Activated CD4-positive, CD25-positive, alpha-beta regulatory T cell (primary cell): ENCODE measurements at regions not wholly inside any gene's neighbourhood (a gene's known extent, or its start where the extent isn't known, plus 50 kb on each side); places are given as distances from the start of the nearest gene placed in this dataset.

Experiments
- DNase-seq, 4 experiments: peaks; one replicate each; lab custom pipeline; 2025; lab: John Stamatoyannopoulos, UW

DNA sequence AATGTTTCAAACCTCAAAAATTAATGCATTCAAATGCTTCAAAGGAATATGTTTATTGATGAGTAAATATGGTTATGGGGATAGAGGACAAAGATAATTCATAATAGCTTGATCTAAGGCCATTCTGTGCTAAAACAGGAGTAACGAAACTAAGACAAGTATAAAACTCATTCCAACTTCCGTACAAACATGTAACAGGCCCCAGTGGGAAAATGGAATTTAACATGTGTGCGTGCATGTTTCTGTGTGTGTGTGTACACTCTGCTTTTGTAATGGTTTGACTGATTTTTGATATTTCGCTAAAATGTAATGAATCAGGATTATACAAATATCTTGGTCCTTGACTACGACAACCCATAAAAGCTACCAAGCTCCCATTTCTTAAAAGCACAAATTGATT, 91.0 kb downstream of the KLF12 start:
- DNase-seq, result no peak

DNA sequence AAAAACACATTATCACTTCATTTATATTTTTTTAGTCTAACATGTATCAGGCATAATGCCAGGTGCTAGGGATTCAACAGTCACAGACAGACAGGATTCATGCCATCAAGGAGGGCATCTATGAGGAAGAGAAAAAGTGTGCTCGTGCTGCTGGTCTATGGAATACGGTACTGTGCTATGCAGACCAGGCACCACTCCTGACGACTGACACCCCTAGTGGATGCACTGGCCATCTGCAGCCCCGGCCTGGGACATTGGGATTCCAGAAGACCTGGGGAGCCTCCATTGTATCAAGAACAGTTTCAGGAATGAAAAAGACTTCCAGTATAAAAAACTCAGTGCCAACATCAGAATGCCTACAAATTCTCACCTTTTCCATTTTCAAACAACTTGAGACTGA, 94.0 kb downstream of the KLF12 start:
- DNase-seq, result peak in 2 of 4 experiments; percentile 2

DNA sequence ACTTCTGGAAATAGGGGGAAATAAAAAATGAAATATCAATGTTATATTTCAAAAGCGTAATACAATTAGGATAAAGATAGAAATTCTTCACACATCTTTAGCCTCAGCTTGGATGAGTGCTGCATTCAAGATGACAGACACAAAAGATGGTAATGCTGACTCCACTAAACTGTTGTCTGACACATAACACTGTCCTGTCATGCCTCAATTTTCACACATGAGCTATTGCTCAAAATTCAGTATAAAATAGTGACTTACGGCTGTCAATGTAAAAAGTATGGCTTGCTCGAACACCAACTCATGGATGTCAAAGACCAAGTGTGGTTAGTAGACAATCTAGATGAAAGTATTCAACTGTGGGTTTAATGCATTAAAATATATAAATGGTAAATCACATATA, 94.5 kb downstream of the KLF12 start:
- DNase-seq, result no peak

DNA sequence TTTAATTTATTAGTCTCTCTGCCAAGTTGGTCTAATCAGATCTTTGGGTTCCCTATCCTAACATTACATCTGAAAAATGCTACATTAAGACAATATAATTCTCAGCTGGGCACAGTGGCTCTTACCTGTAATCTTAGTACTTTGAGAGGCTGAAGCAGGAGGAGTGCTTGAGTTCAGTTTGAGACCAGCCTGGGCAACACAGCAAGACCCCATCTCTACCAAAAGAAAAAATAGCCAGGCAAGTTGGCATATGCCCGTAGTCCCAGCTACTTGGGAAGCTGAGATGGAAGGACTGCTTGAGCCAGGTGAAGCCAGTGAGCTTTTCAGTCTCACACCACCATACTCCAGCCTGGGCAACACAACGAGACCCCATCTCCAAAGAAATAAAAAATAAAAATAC, 95.0 kb downstream of the KLF12 start:
- no peak for DNase-seq

DNA sequence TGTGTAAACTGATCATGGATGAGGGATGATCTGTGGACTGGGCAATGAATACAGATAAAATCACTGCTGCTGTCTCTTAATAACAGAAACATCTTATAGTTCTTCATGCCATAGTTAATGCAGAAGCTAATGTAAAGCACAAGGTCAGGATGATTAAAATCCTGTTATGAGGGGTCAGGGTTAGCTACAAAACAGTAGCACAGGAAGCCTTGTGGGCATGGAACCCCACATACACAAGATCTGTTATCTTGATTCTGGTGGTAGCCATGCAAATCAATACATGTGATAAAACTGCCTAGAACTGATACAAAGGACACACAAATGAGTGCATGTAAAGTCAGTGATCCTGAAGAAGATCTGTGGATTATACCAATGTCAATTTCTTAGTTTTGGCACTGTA, 96.4 kb downstream of the KLF12 start:
- DNase-seq, result no peak

DNA sequence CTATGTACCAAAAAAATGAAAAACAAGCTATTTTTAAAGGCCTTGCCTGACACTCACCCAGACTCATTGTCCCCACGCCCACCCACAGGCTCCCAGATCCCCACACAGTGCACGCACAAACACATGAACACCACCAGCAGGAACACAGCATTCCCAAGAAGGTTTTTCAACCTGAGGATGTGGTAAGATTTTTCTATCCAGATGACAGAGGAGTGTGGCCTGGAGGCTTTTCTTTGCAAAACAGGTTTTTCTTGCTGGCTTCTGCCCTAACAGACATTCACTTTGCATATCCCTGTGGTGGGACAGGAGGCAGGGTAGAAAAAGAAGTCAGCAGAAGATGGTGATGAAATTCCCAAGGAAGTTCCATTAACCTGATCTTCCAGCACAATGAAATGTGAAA, 97.8 kb downstream of the KLF12 start:
- no peak for DNase-seq

DNA sequence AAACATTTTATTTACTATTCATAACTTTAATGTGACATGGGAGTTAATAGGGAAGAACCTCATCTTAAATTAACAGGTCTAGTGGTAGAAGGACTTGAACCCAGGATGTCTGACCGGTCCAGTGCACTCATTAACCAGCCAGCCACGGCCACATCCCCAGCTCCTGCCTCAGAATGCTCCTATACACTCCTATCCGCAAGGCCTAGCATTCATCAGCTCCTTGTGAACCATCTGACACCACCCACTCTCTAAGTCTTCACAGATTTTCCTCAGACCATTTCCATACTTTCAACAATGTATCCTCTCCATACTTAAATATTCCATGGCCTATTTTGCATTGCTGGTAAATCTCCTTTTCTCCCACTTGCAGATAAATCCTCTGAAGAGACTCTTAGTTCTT, 98.3 kb downstream of the KLF12 start:
- DNase-seq, result no peak

DNA sequence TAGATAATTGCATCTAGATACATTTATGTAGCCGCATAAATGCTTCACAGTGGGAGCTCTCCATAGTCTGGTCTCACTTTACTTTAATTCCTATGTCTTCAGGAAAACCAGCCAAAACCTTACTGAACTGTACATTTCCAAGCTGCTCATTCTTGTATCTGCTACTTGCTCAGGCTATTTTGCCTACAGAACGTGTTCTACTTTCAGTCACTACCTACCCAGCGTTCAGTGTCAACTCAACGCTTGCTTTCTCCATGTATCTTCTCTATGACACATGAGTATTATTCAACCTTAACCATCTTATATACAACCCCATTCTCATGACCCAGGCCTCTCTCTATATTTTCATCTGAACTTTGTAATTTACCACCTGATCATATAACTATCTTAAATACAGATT, 101.9 kb downstream of the KLF12 start:
- DNase-seq, result no peak

DNA sequence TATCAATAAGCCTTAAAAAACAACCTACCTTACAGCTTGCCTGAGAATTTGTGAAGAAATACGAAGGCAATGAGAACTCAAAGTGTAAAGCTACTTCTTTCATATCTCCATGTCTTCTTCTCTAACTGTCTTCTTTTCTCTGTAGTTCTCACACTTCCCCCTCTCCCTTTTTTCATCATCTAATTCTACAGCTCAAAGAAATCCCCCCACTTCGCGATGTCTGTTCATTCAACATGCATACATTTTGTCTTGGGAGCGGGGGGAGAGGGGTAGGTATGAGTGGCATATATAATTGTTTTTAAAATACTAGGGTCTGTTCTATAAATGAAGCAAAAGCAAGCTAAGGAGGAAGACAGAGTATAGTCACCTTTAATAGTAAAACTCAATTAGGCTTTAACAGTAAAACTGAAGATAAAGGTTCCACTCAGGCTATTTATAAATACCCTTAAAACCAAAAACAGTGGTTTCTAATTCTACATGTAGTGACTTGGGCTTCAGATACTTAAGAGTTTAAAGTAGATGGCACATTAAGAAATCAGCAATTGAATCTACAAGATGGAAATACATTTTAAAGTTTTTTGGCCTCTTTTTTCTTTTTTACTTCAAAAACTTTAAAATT, 106.9 kb downstream of the KLF12 start:
- no peak for DNase-seq

DNA sequence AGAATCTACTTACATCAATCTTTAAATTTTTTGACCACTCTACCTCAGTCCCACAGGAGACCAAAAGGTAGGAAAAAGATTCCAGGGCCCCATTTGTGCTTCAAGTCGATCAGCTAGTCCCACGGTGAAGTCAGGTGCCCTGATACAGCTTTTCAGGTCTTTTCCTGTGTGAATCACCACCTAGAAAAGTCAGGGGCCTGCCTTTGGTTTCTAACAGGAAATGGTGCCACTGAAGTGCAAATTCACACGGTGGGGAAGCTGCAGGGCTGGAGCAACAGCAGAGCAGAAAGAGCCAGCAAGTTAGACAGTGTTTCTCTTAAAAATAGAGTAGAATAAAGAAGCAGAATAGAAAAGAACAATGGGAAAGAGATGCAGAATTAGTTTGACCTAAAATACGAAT, 107.5 kb downstream of the KLF12 start:
- DNase-seq, result peak; percentile 17 to 46 (median 34)

DNA sequence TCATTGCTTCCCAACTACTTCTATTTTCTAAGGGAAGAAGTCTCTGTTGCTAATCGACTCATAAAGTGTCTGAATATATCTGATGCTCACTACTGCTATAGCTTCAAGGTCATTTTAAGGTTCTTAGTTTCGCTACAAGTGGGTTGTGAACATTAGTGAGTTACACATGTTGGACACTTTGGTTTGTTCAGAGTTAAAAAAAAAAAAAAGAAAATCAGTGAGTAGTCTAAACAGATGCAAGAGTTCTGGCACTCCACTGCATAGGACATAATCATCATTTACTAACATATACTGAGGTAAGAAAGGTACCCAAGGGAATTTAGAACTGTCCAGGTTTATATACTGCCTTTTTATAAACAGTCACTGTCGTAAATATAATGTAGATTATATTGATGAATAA, 108.8 kb downstream of the KLF12 start:
- DNase-seq, result no peak

DNA sequence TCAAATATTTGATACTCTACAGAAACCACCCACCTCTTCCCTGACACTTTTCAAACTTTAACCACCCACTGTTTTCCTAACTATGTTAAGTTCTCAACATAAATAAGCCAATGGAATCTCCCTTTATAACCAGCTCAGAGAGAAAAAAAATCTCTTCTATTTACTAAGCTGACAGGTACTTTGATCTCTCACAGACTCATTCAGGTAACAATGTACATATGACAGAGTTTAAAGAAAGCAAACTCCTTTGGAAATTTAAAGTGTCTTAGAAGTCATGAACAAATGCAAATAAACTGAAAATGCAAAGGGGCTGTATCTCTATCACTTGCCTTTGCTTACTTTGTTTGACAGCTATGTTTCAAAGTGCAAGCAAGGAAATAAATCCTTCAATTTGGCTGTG, 109.3 kb downstream of the KLF12 start:
- no peak for DNase-seq

DNA sequence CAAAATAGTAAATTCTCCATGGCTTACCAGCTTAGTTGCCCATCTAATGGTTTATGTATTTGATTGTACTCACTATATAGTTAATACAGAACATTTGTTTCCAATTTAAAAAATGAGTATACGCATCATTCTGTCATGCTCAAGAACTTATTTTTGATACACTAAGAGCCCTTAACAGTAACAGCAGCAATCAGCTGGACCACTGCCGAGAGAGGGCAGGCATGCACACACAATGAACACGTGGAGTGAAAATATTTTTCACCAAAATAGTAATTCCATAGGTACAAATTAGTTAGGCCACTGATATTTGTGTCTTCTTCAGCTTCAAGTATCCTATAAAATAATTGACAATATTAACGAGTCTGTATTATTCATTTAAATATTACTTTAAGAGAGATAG, 109.9 kb downstream of the KLF12 start:
- no peak for DNase-seq

DNA sequence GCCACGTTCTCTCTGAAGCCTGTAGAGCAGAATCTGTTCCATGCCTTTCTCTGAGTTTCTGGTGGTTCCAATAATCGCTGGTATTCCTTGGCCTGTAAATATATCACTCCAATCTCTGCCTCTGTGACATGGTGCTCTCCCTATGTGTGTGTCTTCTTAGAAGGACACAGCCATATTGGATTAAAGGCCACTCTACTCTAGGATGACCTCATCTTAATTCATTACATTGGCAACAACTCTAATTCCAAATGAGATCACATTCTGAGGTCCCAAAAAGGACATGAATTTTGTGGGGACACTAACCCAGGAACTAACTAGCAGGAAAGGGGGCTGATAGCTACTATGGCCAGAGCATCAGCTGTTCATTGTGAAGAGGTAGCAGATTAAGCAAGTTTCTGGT, 110.7 kb downstream of the KLF12 start:
- DNase-seq, result no peak

DNA sequence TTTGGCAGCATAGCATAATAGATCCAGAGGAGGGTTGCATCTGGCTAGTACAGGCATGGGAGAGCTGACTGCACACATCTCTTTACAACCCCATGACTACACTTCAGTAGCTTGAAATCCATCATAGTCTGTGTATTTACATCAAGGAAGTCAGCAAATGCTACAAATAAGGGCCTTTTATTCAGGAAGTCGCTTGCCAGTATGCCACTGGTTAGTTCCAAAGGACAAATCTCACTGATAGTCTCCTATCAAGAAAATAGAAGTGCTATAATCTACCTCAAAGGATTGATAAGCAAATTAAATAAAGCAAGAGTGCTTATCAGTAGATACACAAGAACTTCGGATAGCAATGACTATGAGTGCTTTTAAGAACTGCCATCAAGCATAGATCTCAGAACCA, 112.7 kb downstream of the KLF12 start:
- DNase-seq, result no peak

DNA sequence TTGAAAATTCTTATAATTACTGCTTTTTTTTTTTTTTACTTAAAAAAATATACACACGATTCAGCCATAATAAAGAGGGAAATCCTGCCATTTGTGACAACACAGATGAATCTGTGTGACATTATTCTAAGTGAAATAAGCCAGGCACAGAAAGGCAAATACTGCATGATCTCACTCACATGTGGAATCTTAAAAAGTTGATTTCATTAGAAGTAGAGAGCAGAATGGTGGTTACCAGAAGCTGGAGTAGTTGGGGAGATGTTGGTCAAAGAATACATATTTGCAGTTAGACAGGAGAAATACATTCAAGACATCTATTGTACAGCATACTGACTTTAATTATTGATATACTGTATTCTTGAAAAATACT, 116.2 kb downstream of the KLF12 start:
- no peak for DNase-seq

DNA sequence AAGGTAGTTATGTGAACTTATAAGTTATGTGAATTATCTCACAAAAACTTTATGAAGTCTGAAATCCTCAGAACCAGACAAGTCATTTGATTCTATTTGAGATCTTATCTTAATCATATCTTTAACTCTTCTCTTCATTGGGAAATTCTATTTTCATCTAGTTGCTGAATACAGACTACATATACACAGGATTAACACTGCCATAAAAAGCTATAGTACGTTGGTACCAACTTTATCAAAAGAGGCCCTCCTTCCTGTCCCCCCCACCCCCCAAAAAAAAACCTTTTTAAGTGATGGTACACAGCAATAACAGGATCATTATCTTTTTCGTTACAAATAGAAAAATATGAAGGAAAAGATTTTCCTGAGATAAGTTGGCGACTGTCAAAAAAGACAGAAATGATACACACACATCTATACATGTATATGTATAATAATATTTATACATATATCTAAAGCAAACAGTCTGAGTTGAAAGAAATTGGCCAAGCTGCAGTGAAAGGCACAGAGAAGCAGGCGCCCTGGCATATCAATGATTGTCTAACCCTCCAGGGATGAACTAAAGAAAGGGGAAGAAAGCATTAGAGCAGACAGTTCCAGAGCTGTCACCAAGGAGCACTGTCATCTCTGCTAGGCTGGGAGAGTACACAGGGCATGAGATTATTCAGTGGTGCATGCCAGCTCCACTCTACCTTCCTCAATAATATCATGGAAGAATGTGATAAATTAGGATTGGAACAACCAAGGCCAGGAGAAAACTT, 116.7 kb downstream of the KLF12 start:
- no peak for DNase-seq

DNA sequence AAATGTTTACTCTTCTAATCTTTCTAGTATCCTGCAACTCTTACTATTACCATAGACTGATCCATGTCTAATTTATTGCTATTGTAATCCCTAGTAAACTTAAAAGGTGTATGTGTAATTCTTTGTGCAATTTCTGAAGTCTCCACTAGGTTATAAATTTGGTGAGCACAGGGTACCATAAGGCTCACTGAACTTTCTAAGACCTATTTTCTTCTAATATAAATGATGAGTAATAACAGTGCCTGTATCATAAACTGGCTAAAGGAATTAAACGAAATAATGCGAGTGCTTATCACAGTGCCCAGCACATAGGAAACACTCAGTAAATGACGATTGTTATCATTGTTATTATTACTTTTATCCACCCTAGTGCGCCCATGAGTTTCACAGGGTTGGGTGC, 119.1 kb downstream of the KLF12 start:
- no peak for DNase-seq

DNA sequence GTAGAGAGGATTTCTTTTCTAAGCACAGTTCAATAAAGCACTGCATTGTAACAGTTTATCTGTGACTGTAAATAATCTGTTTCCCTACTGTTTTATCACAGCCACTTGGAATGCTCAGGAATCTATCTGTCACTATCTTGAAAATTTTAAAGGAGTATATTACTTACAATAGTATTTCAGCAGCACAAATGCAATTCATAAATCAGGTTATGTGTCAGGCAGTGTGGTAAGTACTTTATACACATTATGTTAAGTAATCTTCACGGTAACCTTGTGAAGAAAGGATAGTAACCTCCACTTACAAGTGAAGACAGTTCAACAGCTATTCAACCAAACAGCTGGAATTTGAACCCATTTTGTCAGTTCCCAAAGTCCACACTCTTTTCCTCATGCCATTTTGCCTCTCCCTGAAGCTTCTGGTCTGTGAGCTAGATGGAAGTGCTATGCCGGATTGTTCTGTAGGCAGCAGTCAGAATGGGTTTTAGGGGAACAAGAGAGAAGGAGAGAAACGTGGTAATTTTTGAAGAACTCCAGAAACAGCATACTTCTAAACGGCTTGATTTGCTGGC, 125.0 kb downstream of the KLF12 start:
- no peak for DNase-seq

DNA sequence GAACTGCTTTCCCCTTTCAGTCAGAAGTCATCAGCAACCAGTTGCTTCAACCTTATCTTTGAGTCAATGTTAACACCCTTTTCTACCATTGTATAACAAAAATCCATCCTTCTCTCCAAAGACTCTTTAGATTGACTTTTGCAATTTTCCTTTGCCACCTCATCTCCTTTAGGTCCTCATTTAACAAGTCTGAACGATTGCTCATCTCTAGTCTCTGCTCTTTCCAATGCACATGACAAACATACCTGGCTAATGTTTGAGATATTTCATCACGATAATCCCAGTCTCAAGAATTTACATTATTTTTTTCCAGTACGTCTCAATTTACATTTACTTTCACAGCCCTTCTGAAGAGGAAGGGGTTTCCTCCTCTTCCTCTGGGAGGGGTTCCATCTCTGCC, 127.5 kb downstream of the KLF12 start:
- DNase-seq, result no peak

DNA sequence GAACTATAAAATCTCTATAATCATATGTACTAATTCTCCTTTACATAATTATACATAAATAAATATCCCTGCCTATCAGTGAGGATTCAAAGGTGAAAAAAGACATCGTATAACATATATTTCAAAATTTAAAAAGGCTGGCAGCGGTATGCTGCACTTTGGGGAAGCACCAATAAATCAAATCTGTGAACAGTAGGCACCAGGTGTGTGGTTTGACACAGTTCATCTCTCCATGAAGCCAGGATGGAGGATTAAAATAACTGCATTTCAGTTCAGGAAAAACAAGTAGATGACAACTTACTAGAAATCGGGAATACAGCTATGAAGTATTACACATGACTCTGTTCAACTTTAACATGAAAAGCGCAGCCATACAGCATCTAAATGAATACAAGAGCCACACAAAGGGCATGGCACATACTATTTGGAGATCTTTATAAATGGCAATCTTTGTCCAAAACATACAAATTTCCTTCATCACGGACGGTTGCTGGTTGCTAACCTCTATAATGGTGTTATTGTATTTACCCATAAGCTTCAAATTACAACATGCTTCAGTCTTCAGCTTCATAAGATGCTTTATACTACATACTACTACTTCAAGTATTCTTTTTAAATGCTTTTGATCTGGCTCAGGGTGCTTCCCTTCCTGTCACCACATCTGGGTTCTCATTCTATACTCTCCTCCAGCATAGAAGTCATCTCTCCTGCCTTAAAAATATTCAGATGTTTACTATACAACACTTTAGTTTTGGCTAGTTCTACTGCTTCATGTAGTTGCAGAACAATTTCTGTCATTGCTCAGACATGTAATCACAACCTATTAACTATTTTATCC, 128.7 kb downstream of the KLF12 start:
- no peak for DNase-seq

DNA sequence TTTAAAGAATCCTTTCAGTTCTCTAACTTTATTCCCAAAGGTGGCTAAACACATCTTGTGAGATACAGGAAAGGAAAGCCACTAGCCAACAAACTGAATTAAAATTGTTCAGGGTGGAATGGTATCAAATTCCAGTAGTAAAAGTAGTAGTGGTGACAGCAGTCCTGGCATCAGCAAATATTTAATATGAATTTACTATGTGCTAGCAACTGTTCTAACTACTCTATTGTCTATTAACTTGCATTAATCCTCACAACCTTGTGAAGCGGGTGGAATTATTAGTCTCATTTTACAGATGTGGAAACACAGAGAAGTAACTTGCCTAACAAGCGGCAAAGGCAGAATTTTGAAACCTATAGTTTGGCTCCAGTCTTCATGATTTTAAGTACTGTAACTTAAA, 130.1 kb downstream of the KLF12 start:
- DNase-seq, result no peak

DNA sequence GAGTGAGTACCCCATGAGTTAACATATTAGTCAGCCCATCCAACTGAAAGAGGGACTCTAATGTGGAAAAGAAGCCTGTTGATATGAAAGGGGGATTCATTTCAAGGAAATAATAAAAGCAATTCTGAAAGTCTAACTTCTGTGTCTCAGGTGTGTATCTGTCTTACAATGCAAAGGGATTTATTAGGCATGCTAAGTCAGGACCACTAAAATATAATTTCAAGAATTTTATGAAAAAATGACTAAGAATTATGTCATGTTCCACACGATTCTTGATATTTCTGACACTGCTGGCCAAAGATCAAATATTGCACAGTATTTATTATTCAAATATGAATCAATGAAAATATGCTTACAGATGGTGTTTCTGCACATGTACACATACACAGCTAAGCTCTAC, 130.8 kb downstream of the KLF12 start:
- DNase-seq, result no peak
